MM.1S (cell line): ENCODE measurements at regions not wholly inside any gene's neighbourhood (a gene's known extent, or its start where the extent isn't known, plus 50 kb on each side); places are given as distances from the start of the nearest gene placed in this dataset.

Source experiments
- DNase-seq: peaks from one replicate; pipeline ENCODE4 v3.0.0-alpha.2; 2015
- H2AFZ ChIP-seq: fragments of 300-600 bp; sonication (generic); 2 replicates; pipeline ENCODE4 v1.6.0; 2016; ENCODE audit warnings: antibody characterized with exemption, low read length
- H3F3A ChIP-seq: fragments of 300-600 bp; sonication (generic); 2 replicates; pipeline ENCODE4 v1.6.1; 2016; ENCODE audit warnings: mild to moderate bottlenecking, antibody characterized with exemption, low read length, moderate library complexity, mixed read lengths; ENCODE audit not compliant: insufficient read depth
- H3K27ac ChIP-seq: fragments of 300-600 bp; sonication (generic); 2 replicates; pipeline ENCODE4 v1.5.1; 2016; ENCODE audit warnings: mild to moderate bottlenecking, low read length
- H3K27me3 ChIP-seq: fragments of 300-600 bp; sonication (generic); replicated peaks from 2 replicates; pipeline ENCODE4 v1.6.0; 2016; ENCODE audit warnings: low read length; ENCODE audit not compliant: insufficient read depth
- H3K36me3 ChIP-seq: fragments of 300-600 bp; sonication (generic); replicated peaks from 2 replicates; pipeline ENCODE4 v1.6.1; 2016; ENCODE audit warnings: mild to moderate bottlenecking, low read length, mixed read lengths; ENCODE audit not compliant: insufficient read depth
- H3K4me1 ChIP-seq: fragments of 300-600 bp; sonication (generic); 2 replicates; pipeline ENCODE4 v1.6.1; 2016; ENCODE audit warnings: low read length, mixed read lengths
- H3K4me2 ChIP-seq: fragments of 300-600 bp; sonication (generic); 2 replicates; pipeline ENCODE4 v1.6.0; 2016; ENCODE audit warnings: low read depth, low read length
- H3K4me3 ChIP-seq: fragments of 300-600 bp; sonication (generic); 2 replicates; pipeline ENCODE4 v1.5.1; 2016; ENCODE audit warnings: low read length, mixed read lengths
- H3K79me2 ChIP-seq: fragments of 300-600 bp; sonication (generic); 2 replicates; pipeline ENCODE4 v1.6.1; 2016; ENCODE audit warnings: mixed run types, low read length, mixed read lengths
- H3K9ac ChIP-seq: fragments of 300-600 bp; sonication (generic); 2 replicates; pipeline ENCODE4 v1.6.1; 2016; ENCODE audit warnings: low read length, mixed read lengths
- H3K9me2 ChIP-seq: fragments of 300-600 bp; sonication (generic); replicated peaks from 2 replicates; pipeline ENCODE4 v1.6.1; 2016; ENCODE audit warnings: mild to moderate bottlenecking, low read length, mixed read lengths; ENCODE audit not compliant: insufficient read depth
- H3K9me3 ChIP-seq: fragments of 300-600 bp; sonication (generic); replicated peaks from 2 replicates; pipeline ENCODE4 v1.6.1; 2016; ENCODE audit warnings: mild to moderate bottlenecking, low read length, mixed read lengths; ENCODE audit not compliant: insufficient read depth
- H4K20me1 ChIP-seq: fragments of 300-600 bp; sonication (generic); 2 replicates; pipeline ENCODE4 v1.6.1; 2016; ENCODE audit warnings: mild to moderate bottlenecking, low read length, moderate library complexity, mixed read lengths; ENCODE audit not compliant: insufficient read depth
- CTCF ChIP-seq: fragments of 300-600 bp; sonication (generic); IDR thresholded peaks from 2 replicates; pipeline ENCODE4 v1.5.1; 2016; ENCODE audit warnings: antibody characterized with exemption, low read length, mixed read lengths
- EZH2 ChIP-seq: fragments of 300-600 bp; sonication (generic); optimal IDR thresholded peaks from 2 replicates; pipeline ENCODE3; 2017; ENCODE audit warnings: low read depth, mild to moderate bottlenecking, antibody characterized with exemption, low read length, mixed read lengths
- EZH2phosphoT487 ChIP-seq: fragments of 300-600 bp; sonication (generic); IDR thresholded peaks from 2 replicates; pipeline ENCODE4 v1.6.1; 2018; ENCODE audit warnings: antibody characterized with exemption, low read length

DNA sequence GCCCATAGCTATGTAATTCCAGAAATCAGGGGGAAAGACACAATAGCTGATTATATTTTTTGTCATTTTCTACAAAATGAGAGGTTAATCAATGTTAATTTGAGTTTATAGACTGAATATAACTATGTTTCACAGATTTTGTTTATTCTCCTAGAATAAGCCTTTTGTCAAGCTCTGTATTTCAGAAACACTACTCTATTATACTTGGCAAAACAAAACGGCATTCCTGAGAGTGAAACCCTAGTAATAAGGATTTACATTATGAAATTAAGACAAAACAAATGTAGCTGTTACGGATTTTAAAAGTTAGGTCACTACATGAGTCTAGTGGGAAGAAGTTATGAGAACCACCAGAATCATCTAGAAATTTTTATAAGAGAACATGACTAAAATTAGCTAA, 334.2 kb downstream of the KLF12 start:
- Histone ChIP-seq H3K4me1 (no peaks in the 10 kb centered on the region), H3K9ac (no peak overlapping the region), H3K79me2 (no peaks in the 10 kb centered on the region), H4K20me1 (no peaks in the 10 kb centered on the region), H3F3A (no peaks in the 10 kb centered on the region), H3K9me2 (no peaks in the 10 kb centered on the region), H3K4me2 (no peak overlapping the region), H2AFZ (no peak overlapping the region), H3K27me3 (no peaks in the 10 kb centered on the region), H3K36me3 (no peaks in the 10 kb centered on the region), H3K4me3 (no peak overlapping the region), H3K9me3 (no peaks in the 10 kb centered on the region), H3K27ac (no peak overlapping the region)
- TF ChIP-seq EZH2 (no peak), EZH2phosphoT487 (no peak)
- DNase-seq = no peak

- TF ChIP-seq EZH2phosphoT487 = no peak
- no peak for TF ChIP-seq CTCF
- no peak for TF ChIP-seq EZH2
- Histone ChIP-seq H3K9ac (no peak overlapping the region), H2AFZ (no peak overlapping the region), H3F3A (no peaks in the 10 kb centered on the region), H3K4me1 (no peaks in the 10 kb centered on the region), H3K4me2 (no peak overlapping the region), H3K4me3 (no peak overlapping the region), H3K9me2 (no peaks in the 10 kb centered on the region), H3K36me3 (no peaks in the 10 kb centered on the region), H4K20me1 (no peaks in the 10 kb centered on the region), H3K9me3 (no peaks in the 10 kb centered on the region), H3K79me2 (no peaks in the 10 kb centered on the region), H3K27ac (no peak overlapping the region), H3K27me3 (no peaks in the 10 kb centered on the region)
- no peak for DNase-seq
Observed at GRCh38 chr13:73794755-73795154, 339.4 kb downstream of the KLF12 start.

DNA sequence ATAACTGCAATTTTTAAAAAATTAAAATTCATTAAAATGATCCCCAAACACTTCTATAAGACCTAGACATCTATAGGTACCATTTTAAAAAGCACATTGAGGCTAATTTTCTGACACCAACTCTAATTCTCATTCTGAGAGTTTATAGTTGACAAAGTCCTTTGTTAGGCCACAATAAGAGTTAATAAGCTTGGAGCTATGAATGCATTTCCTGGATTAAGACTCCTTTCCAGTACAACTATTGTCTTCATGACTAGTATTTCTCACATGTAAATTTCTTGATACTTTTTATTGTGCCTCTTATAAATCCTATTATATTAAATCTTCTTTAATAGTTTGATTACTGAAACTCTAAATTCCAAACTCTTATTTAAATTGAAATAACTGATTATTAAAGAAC, 340.8 kb downstream of the KLF12 start:
- no peaks in the 10 kb centered on the region for H3K27me3 ChIP-seq
- no peak for TF ChIP-seq EZH2phosphoT487
- TF ChIP-seq EZH2 = no peak
- TF ChIP-seq CTCF = no peak
- H3K36me3 ChIP-seq = no peaks in the 10 kb centered on the region
- no peaks in the 10 kb centered on the region for H3F3A ChIP-seq
- no peaks in the 10 kb centered on the region for H3K9me3 ChIP-seq
- no peaks in the 10 kb centered on the region for H3K4me1 ChIP-seq
- no peak overlapping the region for H3K4me2 ChIP-seq
- no peak overlapping the region for H3K9ac ChIP-seq
- H3K4me3 ChIP-seq = no peak overlapping the region
- H3K9me2 ChIP-seq = no peaks in the 10 kb centered on the region
- DNase-seq = no peak
- no peak overlapping the region for H2AFZ ChIP-seq
- H4K20me1 ChIP-seq = no peaks in the 10 kb centered on the region
- H3K79me2 ChIP-seq = no peaks in the 10 kb centered on the region
- H3K27ac ChIP-seq = no peak overlapping the region

- Histone ChIP-seq H3K9me2 (no peaks in the 10 kb centered on the region), H3K27ac (no peak overlapping the region), H3F3A (no peaks in the 10 kb centered on the region), H4K20me1 (no peaks in the 10 kb centered on the region), H3K9me3 (no peaks in the 10 kb centered on the region), H3K4me3 (no peak overlapping the region), H2AFZ (no peak overlapping the region), H3K9ac (no peak overlapping the region), H3K79me2 (no peaks in the 10 kb centered on the region), H3K27me3 (no peaks in the 10 kb centered on the region), H3K36me3 (no peaks in the 10 kb centered on the region), H3K4me1 (no peaks in the 10 kb centered on the region), H3K4me2 (no peak overlapping the region)
- no peak for DNase-seq
- TF ChIP-seq CTCF = no peak
- TF ChIP-seq EZH2 = no peak
Observed at GRCh38 chr13:73792796-73793195, 341.4 kb downstream of the KLF12 start.
